Astrocyte (in vitro differentiated cells and primary cell): ENCODE measurements at regions not wholly inside any gene's neighbourhood (a gene's known extent, or its start where the extent isn't known, plus 50 kb on each side); places are given as distances from the start of the nearest gene placed in this dataset.

Source experiments
- EZH2 ChIP-seq: IDR thresholded peaks from 2 replicates; pipeline ENCODE4 v1.6.1; 2012; ENCODE audit warnings: mild to moderate bottlenecking, low read length, inconsistent platforms; ENCODE audit not compliant: insufficient read depth
- TF ChIP-seq, protein P1 (sequence below): IDR thresholded peaks from 2 replicates; pipeline ENCODE4 v1.5.1; 2011; ENCODE audit warnings: low read depth, mild to moderate bottlenecking, inconsistent platforms, low read length, moderate library complexity; ENCODE audit not compliant: insufficient read depth

- TF ChIP-seq, protein P1, sequence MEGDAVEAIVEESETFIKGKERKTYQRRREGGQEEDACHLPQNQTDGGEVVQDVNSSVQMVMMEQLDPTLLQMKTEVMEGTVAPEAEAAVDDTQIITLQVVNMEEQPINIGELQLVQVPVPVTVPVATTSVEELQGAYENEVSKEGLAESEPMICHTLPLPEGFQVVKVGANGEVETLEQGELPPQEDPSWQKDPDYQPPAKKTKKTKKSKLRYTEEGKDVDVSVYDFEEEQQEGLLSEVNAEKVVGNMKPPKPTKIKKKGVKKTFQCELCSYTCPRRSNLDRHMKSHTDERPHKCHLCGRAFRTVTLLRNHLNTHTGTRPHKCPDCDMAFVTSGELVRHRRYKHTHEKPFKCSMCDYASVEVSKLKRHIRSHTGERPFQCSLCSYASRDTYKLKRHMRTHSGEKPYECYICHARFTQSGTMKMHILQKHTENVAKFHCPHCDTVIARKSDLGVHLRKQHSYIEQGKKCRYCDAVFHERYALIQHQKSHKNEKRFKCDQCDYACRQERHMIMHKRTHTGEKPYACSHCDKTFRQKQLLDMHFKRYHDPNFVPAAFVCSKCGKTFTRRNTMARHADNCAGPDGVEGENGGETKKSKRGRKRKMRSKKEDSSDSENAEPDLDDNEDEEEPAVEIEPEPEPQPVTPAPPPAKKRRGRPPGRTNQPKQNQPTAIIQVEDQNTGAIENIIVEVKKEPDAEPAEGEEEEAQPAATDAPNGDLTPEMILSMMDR = no peak
- TF ChIP-seq EZH2 = no peak
Observed at GRCh38 chr17:71791311-71791710, 329.5 kb upstream of the SOX9 start.
